Gastroesophageal sphincter (tissue), 4 donors: ENCODE measurements at regions not wholly inside any gene's neighbourhood (a gene's known extent, or its start where the extent isn't known, plus 50 kb on each side); places are given as distances from the start of the nearest gene placed in this dataset.

Experiments used
- ATAC-seq: fragments of 150-250 bp; one replicate; pipeline ENCODE4 v1.9.1; 2016; ENCODE audit warnings: mild to moderate bottlenecking, moderate library complexity
- H3K27ac ChIP-seq, 4 donors: fragments of 200-600 bp; sonication (generic) in 3 of 4; 1 replicate in 3 of 4; 2 replicates in 1 of 4; pipeline ENCODE4 v1.5.1; 2016 to 2019
- H3K27me3 ChIP-seq: fragments of 200-600 bp; sonication (generic); one replicate; pipeline ENCODE4 v1.5.1; 2019
- H3K36me3 ChIP-seq, 2 donors: fragments of 200-600 bp; sonication (generic); one replicate each; pipeline ENCODE4 v1.5.1; 2019; ENCODE audit warnings: control low read depth in 1 of 2
- H3K4me1 ChIP-seq, 3 donors: fragments of 200-600 bp; sonication (generic); 1 replicate in 2 of 3; 2 replicates in 1 of 3; pipeline ENCODE4 v1.5.1; 2016 to 2019; ENCODE audit warnings: control low read depth in 2 of 3
- H3K4me3 ChIP-seq, 2 donors: fragments of 200-600 bp; sonication (generic); one replicate each; pipeline ENCODE4 v1.5.1; 2019; ENCODE audit warnings: mild to moderate bottlenecking in 1 of 2, moderate library complexity in 1 of 2
- H3K9me3 ChIP-seq, 3 donors: fragments of 200-600 bp; sonication (generic); one replicate each; pipeline ENCODE4 v1.5.1; 2017 to 2019; ENCODE audit warnings: control low read depth in 2 of 3
- EP300 ChIP-seq: sonication (generic); formaldehyde crosslinking; IDR thresholded peaks from one replicate; pipeline ENCODE4 v1.6.1; 2017; ENCODE audit warnings: antibody characterized with exemption, mild to moderate bottlenecking
- POLR2A ChIP-seq, 2 donors: fragments of 450-650 bp; IDR thresholded peaks; one replicate each; pipeline ENCODE4 v1.6.1; 2017; ENCODE audit warnings: antibody characterized with exemption in 2 of 2, mild to moderate bottlenecking in 2 of 2, moderate library complexity in 1 of 2
- POLR2AphosphoS5 ChIP-seq: sonication (generic); formaldehyde crosslinking; IDR thresholded peaks from one replicate; pipeline ENCODE4 v1.6.1; 2017; ENCODE audit warnings: antibody characterized with exemption
- WGBS, 2 donors: methylation state at CpG; one replicate each; pipeline ENCODE4 v1.1.5; 2018; ENCODE audit warnings: low coverage in 1 of 2; 5-methylcytosine and 5-hydroxymethylcytosine counted together
- TF ChIP-seq, protein P1 (sequence below), 4 experiments: fragments of 200-600 bp in 2 of 4; fragments of 450-650 bp in 2 of 4; sonication (generic) in 1 of 4; IDR thresholded peaks; one replicate each; pipeline ENCODE4 v1.5.1; 2017 to 2019; ENCODE audit warnings: antibody characterized with exemption in 4 of 4, mild to moderate bottlenecking in 2 of 4, moderate library complexity in 2 of 4

DNA sequence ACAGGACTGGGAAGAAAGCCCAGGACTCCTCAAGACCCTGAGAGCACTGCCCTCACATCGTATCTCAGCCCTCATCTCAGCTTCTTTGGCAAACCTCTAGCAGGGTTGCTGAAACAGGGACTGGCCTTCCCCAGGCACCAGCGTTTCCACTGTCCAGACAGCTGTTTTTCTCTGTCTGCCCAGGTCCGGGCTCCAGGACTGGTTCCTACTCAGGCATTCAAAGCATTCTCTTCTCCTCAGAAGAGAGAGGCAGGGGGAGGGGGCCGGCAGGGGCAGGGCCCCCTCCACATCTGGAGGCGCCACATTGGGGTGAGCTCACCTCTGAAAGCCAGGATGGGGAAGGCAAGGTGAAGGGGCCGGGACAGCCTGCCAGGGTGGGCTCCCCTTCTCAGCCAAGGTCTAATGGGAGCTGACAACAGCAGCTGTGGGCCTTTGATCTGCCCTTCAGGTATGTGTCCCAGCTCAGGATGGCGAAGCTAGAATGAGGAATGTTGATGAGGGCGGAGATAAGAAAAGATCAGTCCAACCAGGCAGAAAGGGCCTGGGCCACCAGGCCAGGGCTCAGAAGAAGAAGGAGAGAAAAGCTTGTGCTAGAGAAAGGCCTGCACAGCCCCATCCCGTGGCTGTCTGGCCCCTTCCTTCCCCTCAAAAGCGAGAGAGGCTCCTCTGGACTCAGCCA is 60.4 kb downstream of the PJA1 start:
- no peaks in the 10 kb centered on the region for H3K36me3 ChIP-seq
- H3K27me3 ChIP-seq, result no peaks in the 10 kb centered on the region
- H3K9me3 ChIP-seq, result no peaks in the 10 kb centered on the region
- no peak overlapping the region for H3K27ac ChIP-seq
- H3K4me1 ChIP-seq, result peaks cover 0 to 2% (median 0%) of the 10 kb centered on the region in 3 donors
- ATAC-seq, result no peak
- WGBS, 2 donors, result no CpG with 5 or more reads among the region's 10 CpGs
- TF ChIP-seq POLR2A (IDR thresholded peaks at IDR 0.05) (no peak), POLR2AphosphoS5 (no peak), EP300 (no peak)
- TF ChIP-seq, protein P1, sequence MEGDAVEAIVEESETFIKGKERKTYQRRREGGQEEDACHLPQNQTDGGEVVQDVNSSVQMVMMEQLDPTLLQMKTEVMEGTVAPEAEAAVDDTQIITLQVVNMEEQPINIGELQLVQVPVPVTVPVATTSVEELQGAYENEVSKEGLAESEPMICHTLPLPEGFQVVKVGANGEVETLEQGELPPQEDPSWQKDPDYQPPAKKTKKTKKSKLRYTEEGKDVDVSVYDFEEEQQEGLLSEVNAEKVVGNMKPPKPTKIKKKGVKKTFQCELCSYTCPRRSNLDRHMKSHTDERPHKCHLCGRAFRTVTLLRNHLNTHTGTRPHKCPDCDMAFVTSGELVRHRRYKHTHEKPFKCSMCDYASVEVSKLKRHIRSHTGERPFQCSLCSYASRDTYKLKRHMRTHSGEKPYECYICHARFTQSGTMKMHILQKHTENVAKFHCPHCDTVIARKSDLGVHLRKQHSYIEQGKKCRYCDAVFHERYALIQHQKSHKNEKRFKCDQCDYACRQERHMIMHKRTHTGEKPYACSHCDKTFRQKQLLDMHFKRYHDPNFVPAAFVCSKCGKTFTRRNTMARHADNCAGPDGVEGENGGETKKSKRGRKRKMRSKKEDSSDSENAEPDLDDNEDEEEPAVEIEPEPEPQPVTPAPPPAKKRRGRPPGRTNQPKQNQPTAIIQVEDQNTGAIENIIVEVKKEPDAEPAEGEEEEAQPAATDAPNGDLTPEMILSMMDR (IDR thresholded peaks at IDR 0.05), result no peak
- no peak overlapping the region for H3K4me3 ChIP-seq

DNA sequence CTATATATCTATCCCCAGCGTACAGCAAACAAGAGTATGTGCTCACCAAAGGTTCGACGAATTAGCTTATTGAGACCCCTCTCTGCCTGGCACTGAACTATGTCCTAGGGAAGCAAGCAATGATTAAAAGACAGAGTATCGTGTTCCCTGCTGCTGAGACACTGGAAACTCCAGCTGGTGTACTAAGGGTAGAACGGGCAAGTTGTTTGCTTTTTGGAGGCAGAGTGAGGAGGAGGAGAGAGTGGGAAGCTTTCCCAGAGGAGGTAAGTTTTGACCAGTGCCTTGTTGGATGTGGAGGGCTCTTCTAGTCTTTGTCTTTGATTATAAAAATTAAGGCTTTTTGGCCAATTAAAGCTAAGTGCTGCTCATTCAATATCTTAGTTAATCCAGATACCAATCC is 61.7 kb downstream of the PJA1 start:
- no peaks in the 10 kb centered on the region for H3K4me1 ChIP-seq
- H3K36me3 ChIP-seq, result no peaks in the 10 kb centered on the region
- H3K27ac ChIP-seq, result no peak overlapping the region
- H3K9me3 ChIP-seq, result no peaks in the 10 kb centered on the region
- no peak overlapping the region for H3K4me3 ChIP-seq
- H3K27me3 ChIP-seq, result no peaks in the 10 kb centered on the region
- no peak for ATAC-seq
- TF ChIP-seq, protein P1 (IDR thresholded peaks at IDR 0.05), result no peak
- TF ChIP-seq POLR2AphosphoS5 (no peak), EP300 (no peak), POLR2A (IDR thresholded peaks at IDR 0.05) (no peak)
- 60 to 80% methylated on average over 1 to 3 of the region's 5 CpGs for WGBS, 2 donors

DNA sequence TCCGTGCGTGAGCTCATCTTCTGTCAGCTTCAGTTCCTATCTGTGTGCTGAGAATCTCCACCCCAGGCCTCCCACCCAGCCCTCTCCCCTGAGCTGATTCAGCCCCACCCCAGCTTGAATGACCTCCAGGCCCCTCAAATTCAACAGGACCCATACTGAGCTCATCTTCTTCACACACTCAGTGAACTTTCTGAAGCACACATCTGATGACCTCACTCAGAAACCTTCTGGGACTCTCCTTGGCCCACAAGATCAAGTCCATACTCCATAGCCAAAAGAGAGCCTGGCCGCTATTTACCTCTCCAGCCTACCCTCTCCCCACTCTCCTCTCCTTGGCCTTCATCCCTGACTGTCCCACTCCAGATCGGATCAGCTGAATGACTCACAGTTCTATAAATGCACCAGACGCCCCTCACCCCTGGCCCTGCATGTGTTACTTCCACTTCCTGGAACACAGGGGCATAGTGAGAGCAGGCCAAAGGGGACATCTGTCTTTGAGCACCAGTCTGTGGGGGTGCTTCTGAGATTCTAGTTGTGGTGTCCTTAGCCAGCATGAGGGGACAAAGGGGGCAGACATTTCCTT is 62.5 kb downstream of the PJA1 start:
- H3K36me3 ChIP-seq, result no peaks in the 10 kb centered on the region
- no peaks in the 10 kb centered on the region for H3K9me3 ChIP-seq
- no peak overlapping the region for H3K27ac ChIP-seq
- H3K4me1 ChIP-seq, result no peaks in the 10 kb centered on the region
- ATAC-seq, result no peak
- no peak overlapping the region for H3K4me3 ChIP-seq
- no peaks in the 10 kb centered on the region for H3K27me3 ChIP-seq
- no peak for TF ChIP-seq POLR2A (IDR thresholded peaks at IDR 0.05)
- TF ChIP-seq EP300, result no peak
- WGBS, 2 donors, result 67 to 100% methylated on average over 1 to 2 of the region's 5 CpGs

DNA sequence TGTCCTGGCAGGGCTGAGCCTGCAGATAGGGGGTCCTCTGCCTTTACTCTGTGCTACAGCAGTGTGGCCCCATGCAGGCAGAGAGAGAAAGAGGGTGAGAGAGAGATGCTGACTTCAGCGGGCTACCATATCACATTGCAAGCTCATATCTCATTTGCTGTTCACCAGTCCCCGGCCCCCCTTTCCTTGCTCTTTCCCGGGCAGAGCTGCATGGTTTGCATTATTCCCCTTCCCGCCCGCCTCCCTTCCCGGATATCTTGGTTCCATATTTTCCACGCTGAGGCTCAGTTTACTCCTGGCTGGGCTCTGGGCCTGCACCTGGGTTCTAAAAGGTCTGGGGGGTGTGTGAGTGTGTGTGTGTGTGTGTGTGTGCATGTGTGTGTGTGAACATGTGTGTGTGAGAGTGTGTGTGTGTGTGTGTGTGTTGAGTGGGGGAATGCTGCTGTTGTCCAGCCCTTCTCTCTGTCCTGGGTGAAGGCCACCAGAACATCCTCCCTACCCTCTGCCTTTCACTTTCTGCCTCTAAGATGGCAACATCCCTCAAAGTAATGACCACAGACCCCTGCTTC is 63.5 kb downstream of the PJA1 start:
- Histone ChIP-seq H3K9me3 (no peaks in the 10 kb centered on the region), H3K4me3 (no peak overlapping the region), H3K27me3 (no peaks in the 10 kb centered on the region), H3K27ac (no peak overlapping the region), H3K4me1 (no peaks in the 10 kb centered on the region), H3K36me3 (no peaks in the 10 kb centered on the region)
- TF ChIP-seq, protein P1 (IDR thresholded peaks at IDR 0.05), result no peak
- TF ChIP-seq POLR2AphosphoS5 (no peak), EP300 (no peak), POLR2A (IDR thresholded peaks at IDR 0.05) (no peak)
- 67 to 76% methylated on average over 1 to 7 of the region's 7 CpGs for WGBS, 2 donors
- ATAC-seq, result no peak

DNA sequence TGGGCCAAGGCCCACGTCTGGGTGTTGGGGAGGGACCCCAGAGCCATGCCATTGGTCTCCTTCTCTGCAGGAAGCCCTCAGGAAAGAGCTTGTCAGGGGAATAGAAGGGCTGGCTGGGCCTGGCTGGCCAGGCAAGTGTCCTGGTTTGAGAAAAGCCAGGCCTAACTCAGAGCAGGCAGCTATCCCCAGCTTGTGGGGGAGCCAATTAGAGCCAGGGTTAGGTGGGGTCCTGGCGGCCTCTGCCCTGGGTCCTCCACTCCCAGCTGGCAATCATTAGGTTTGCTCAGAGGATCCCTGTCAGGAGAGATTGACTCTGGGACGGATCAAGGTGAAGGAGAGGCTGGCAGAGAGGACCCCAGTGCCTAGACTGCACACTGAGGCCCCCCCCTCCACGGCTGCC is 64.8 kb downstream of the PJA1 start:
- Histone ChIP-seq H3K27me3 (no peaks in the 10 kb centered on the region), H3K4me3 (no peak overlapping the region), H3K4me1 (no peaks in the 10 kb centered on the region), H3K36me3 (no peaks in the 10 kb centered on the region), H3K27ac (no peak overlapping the region), H3K9me3 (no peaks in the 10 kb centered on the region)
- ATAC-seq, result no peak
- no peak for TF ChIP-seq POLR2AphosphoS5
- TF ChIP-seq, protein P1 (IDR thresholded peaks at IDR 0.05), result no peak
- no peak for TF ChIP-seq EP300
- no peak for TF ChIP-seq POLR2A (IDR thresholded peaks at IDR 0.05)
- WGBS, 2 donors, result no CpG with 5 or more reads among the region's 4 CpGs
